HUES6 (cell line): ENCODE measurements at regions not wholly inside any gene's neighbourhood (a gene's known extent, or its start where the extent isn't known, plus 50 kb on each side); places are given as distances from the start of the nearest gene placed in this dataset.

Experiments
- H3K27ac ChIP-seq: 2 replicates; pipeline ENCODE4 v1.7.0; 2013; ENCODE audit warnings: low read depth, mild to moderate bottlenecking, low read length, inconsistent platforms
- H3K27me3 ChIP-seq: 2 replicates; pipeline ENCODE4 v1.6.1; 2013; ENCODE audit warnings: low read length; ENCODE audit not compliant: control insufficient read depth, insufficient read depth
- H3K36me3 ChIP-seq: 2 replicates; pipeline ENCODE4 v1.6.1; 2013; ENCODE audit warnings: low read length; ENCODE audit not compliant: control insufficient read depth, insufficient read depth
- H3K4me1 ChIP-seq: 2 replicates; pipeline ENCODE4 v1.6.1; 2013; ENCODE audit warnings: low read length; ENCODE audit not compliant: control insufficient read depth, insufficient read depth
- H3K4me3 ChIP-seq: 2 replicates; pipeline ENCODE4 v1.5.1; 2013; ENCODE audit warnings: low read depth, low read length
- H3K9ac ChIP-seq: one replicate; pipeline ENCODE4 v1.6.1; 2013; ENCODE audit warnings: mild to moderate bottlenecking, low read length
- H3K9me3 ChIP-seq: 2 replicates; pipeline ENCODE4 v1.6.1; 2013; ENCODE audit warnings: low read depth, low read length; ENCODE audit not compliant: control insufficient read depth, insufficient read depth

DNA sequence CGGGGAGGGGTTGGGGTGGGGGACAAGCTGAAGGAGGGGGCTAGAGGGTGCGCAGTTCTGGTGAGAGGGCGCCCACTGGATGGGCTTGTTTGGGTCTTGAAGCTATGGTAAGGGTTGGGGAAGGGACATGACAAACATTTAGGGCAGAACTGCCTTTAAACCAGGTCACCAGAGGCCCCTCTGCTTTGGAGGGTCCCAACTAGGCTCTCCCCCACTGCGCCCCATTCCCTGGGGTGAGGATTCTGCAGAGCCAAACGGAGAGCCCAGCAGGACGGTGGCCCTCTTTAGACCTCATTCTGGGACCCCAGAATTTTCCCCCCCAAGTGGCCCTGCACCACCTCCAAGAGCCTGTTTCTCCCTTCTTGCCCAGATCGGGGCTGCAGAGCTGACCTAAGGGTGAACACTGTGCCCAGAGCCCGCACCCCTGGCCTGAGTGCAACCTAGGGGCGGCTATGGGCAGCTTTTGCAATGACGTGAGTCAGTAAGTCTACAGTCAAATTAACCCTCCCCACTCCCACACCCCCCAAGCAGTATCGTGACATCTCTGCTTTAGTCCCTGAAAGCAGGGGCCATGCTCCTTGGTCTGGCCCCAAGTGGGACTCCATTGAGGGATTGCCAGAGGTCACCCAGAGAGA is 593.8 kb downstream of the MATN1 start:
- no peaks in the 10 kb centered on the region for H3K36me3 ChIP-seq
- H3K27ac ChIP-seq = no peak overlapping the region
- no peak overlapping the region for H3K9ac ChIP-seq
- no peak overlapping the region for H3K4me3 ChIP-seq
- H3K9me3 ChIP-seq = no peaks in the 10 kb centered on the region
- H3K27me3 ChIP-seq = no peaks in the 10 kb centered on the region; the same call in 1 of the 2 replicates
- no peaks in the 10 kb centered on the region for H3K4me1 ChIP-seq

DNA sequence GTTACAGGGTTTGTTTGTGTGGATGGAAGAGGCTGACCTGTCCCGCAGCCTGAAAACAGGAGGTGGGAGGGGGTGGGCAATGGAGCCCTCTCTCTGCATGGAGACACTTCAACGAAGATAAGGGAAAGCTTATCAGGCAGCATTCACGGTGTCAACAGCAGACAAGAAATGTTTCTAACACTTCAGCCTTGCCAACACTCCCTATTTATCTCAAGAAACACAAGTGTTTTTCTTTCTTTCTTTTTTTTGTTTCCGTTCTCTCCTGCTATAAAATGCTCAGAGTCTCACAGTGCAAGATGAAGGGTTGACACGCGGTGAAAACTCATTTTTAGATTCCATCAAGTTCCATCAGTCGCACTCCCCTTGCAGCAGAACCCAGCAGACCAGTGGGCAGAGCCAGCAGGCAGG is 594.4 kb downstream of the MATN1 start:
- Histone ChIP-seq H3K27me3 (no peaks in the 10 kb centered on the region; the same call in 1 of the 2 replicates), H3K9me3 (no peaks in the 10 kb centered on the region), H3K9ac (no peak overlapping the region), H3K4me3 (no peak overlapping the region), H3K27ac (no peak overlapping the region), H3K4me1 (no peaks in the 10 kb centered on the region), H3K36me3 (no peaks in the 10 kb centered on the region)

DNA sequence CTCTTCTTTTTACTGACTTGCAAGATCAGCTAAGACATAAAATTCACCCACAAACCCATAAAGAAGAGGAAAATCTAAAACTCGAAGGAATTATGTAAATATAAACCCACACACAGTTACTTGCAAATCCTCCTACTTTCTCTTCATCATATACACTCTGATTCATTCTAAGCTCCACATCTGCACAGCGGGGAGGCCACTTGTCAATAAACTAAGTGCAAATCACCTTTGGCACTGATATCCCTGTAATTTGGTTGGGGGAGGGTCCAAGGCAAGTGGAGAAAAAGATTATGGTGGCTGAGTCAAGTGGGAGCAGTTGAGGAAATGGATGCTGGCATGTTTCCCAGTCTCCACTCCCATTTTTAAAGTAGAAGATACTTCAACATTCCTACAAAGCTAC is 596.5 kb downstream of the MATN1 start:
- no peak overlapping the region for H3K27ac ChIP-seq
- H3K27me3 ChIP-seq = no peaks in the 10 kb centered on the region; the same call in 1 of the 2 replicates
- no peaks in the 10 kb centered on the region for H3K9me3 ChIP-seq
- H3K36me3 ChIP-seq = no peaks in the 10 kb centered on the region
- H3K4me1 ChIP-seq = no peaks in the 10 kb centered on the region
- no peak overlapping the region for H3K9ac ChIP-seq
- no peak overlapping the region for H3K4me3 ChIP-seq

DNA sequence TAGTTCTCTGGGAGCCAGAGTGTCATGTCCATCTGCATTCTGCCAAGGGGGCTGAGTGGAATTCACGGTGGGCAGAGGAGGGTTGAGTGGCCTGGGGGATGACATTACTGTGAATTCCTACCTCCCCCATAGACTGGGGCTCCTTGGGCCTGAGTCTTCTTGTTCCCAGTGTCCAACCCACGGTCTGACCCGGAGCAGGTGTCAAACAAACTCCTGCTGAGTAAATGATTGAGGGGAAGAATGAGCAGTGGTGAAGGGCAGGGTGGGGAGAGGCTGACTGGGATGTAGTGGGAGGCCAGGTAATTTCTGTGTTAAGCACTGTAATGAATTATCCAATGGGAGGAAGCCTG is 597.6 kb downstream of the MATN1 start:
- no peaks in the 10 kb centered on the region for H3K4me1 ChIP-seq
- no peaks in the 10 kb centered on the region for H3K36me3 ChIP-seq
- H3K9ac ChIP-seq = peak overlapping the region; percentile 6
- H3K4me3 ChIP-seq = no peak overlapping the region
- no peaks in the 10 kb centered on the region for H3K27me3 ChIP-seq
- no peak overlapping the region for H3K27ac ChIP-seq
- no peaks in the 10 kb centered on the region for H3K9me3 ChIP-seq

DNA sequence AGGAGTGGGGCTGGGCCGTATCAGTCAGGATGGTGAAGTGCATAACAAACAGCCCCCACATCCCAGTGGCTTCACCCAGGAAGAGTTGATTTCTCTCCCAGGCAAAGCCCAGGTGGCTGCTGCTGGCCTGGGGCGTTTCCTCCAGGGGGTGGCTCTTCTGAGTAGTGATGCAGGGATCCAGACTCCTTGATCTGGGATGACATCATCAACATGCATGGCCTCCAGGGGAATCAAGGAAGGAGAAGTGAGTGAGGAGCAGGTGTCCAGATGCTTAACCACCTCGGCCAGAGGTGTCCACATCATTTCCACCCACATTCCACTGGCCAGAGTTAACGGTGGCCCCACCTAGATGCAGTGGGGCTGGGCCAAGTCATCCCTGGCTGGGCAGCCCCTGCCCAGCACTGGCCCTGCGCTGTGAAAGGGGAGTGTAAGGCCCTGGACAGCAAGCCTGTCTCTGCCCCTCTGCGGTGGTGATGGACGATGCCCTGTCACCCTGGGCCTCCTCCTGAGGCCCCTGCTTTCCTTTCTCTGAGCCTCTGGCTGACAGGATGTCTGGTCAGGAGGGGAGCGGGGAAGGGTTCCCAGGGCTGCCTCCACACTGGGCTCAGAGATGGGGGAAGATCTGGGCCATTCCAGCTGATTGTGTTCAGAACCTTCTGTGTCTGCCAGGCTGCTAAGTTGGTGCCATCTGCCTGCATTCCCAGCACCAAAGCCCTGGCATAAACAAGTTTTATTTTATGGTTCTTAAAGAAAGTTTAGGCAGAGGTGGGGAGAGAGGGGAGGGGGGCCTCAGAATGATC is 598.2 kb downstream of the MATN1 start:
- Histone ChIP-seq H3K27me3 (no peaks in the 10 kb centered on the region), H3K27ac (no peak overlapping the region), H3K4me1 (no peaks in the 10 kb centered on the region), H3K9ac (peak overlapping the region; percentile 6), H3K9me3 (no peaks in the 10 kb centered on the region), H3K4me3 (no peak overlapping the region), H3K36me3 (no peaks in the 10 kb centered on the region)

DNA sequence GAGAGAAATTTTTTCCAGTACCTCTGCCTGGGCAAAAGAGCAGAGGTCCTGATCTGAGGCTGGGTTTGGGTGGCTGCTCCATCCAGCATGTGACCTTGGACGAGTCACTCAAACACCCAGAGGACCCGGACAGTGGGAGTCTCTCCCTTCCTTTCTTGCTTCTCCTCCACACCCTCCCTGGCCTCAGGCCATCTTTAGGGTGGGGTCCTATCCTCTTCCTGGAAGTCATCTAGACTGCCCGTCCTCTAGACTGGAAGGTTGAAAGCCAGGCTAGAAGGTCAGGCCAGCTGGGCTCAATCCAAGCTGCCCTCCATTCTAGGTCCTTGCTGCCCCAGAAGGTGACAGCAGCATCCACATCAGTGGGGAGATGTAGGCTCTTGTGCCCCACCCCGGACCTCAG is 599.5 kb downstream of the MATN1 start:
- Histone ChIP-seq H3K27me3 (no peaks in the 10 kb centered on the region), H3K27ac (no peak overlapping the region), H3K9me3 (no peaks in the 10 kb centered on the region), H3K4me3 (no peak overlapping the region), H3K4me1 (no peaks in the 10 kb centered on the region), H3K36me3 (no peaks in the 10 kb centered on the region), H3K9ac (no peak overlapping the region)

DNA sequence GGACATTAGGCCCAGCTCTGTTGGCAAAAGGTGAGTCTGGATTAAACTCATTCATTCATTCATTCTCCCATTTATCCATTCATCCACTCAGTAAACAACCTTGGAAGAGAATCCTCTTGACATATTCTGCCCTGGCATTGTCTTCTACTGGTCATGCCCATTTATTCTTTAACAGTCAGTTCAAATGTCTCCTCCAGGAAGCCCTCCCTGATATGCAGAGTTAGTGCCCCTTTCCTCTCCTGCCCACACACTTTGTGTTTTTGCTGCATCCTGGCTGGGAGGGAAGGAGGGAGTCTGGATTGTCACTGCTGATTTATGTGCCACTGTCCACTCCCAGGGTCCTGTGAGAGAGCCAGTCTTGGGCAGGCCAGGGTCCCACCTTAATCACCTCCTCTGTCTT is 600.3 kb downstream of the MATN1 start:
- H3K9me3 ChIP-seq = no peaks in the 10 kb centered on the region
- H3K27me3 ChIP-seq = no peaks in the 10 kb centered on the region
- H3K36me3 ChIP-seq = no peaks in the 10 kb centered on the region
- no peak overlapping the region for H3K9ac ChIP-seq
- H3K4me1 ChIP-seq = no peaks in the 10 kb centered on the region
- H3K27ac ChIP-seq = no peak overlapping the region
- no peak overlapping the region for H3K4me3 ChIP-seq

DNA sequence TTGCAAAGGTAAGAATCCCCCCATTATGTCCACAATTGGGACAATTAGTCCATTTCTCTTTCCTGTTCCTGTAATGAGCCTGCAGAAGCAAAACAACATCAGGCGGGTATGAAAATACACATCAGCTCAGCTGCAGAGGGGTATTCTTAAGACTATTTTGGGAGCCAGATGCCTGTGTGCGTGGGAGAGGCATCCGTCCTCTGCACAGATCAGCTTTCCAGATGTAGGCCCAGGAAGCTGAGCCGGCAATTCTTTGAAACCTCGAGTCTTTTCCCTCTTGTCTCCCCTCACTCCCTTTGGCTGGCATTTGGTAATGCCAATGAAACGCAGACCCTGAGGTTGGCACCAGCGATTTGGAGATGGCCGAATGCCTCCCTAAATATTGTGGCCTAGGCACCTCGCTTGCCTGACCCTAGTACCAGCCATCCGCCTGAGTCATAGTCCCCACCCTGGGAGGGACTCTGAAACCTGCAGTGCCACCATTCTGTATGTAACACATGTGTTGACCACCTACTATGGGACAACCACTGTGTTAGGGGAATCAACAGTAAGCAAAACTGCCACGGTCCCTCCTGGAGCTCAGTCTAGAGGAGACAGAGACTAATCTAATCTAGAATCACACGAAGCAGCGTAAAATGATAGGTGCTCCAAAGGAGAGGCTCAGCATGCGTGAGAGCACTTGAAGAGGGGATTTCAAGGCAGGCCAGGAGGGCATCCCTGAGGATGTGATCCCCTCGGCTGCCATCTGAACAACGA is 603.0 kb downstream of the MATN1 start:
- Histone ChIP-seq H3K9ac (no peak overlapping the region), H3K4me3 (no peak overlapping the region), H3K36me3 (no peaks in the 10 kb centered on the region), H3K27ac (no peak overlapping the region), H3K9me3 (no peaks in the 10 kb centered on the region), H3K27me3 (no peaks in the 10 kb centered on the region), H3K4me1 (no peaks in the 10 kb centered on the region)

DNA sequence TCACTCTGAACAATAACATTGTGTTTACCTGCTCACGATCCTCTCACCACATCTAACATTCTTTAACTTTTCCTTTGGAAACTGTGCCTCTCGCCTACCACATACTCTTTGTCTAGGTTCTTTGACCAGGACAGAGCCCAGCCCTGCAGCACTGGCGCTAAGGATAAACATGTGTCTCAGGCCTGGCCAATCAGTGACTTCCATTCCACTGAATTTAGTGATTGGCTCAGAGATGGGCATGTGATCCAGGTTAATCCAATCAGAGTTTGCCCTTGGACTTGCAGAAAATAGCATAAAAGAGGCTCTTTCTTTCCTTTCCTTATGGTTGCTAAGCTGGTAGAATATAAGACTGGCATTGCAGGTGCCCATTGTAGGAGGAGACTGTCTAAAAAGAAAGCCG is 605.7 kb downstream of the MATN1 start:
- H3K27ac ChIP-seq = no peak overlapping the region
- no peaks in the 10 kb centered on the region for H3K36me3 ChIP-seq
- no peaks in the 10 kb centered on the region for H3K27me3 ChIP-seq
- no peak overlapping the region for H3K9ac ChIP-seq
- no peaks in the 10 kb centered on the region for H3K4me1 ChIP-seq
- no peak overlapping the region for H3K4me3 ChIP-seq
- H3K9me3 ChIP-seq = no peaks in the 10 kb centered on the region

DNA sequence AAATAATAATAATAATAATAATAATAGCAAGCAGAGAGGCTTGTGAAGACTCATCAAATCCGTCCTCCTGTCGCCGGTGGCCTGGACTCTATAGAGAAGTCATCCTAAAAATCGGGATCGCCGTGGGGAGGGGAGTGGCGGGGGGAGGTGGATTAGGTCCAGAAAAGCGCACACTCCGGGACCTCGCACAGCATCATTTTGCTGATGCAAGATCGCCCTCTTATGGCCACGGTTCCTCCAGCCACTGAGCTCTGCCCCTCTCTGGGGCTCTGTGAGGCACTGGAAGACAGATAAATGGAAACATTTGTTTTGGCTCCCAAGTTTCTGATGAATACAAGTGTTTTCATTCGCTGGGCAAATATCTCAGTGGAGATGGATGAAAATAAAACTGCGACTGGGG is 612.0 kb downstream of the MATN1 start:
- H3K27ac ChIP-seq = no peak overlapping the region
- no peaks in the 10 kb centered on the region for H3K9me3 ChIP-seq
- no peaks in the 10 kb centered on the region for H3K36me3 ChIP-seq
- no peaks in the 10 kb centered on the region for H3K4me1 ChIP-seq
- peaks cover 10% of the 10 kb centered on the region for H3K27me3 ChIP-seq
- no peak overlapping the region for H3K9ac ChIP-seq
- H3K4me3 ChIP-seq = no peak overlapping the region

DNA sequence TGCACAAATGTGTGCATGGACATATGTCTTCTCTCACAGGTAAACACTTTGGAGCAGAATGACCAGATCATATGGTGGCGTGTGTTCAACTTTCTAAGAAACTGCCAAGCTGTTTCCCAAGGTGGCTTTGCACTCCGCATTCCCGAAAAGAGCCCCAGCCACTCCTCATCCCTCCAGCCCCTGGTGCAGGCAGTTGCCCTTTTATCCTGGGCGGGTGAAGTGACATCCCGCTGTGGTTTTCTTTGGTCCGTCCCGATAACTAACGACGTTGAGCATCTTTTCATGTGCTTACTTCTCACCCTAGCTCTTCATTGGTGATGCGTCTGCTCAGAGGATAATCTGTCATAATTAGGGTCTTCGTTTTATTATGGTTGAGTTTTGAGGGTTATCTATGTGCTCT is 612.5 kb downstream of the MATN1 start:
- peaks cover 10% of the 10 kb centered on the region for H3K27me3 ChIP-seq
- H3K36me3 ChIP-seq = no peaks in the 10 kb centered on the region
- no peak overlapping the region for H3K9ac ChIP-seq
- no peak overlapping the region for H3K27ac ChIP-seq
- H3K9me3 ChIP-seq = no peaks in the 10 kb centered on the region
- no peak overlapping the region for H3K4me3 ChIP-seq
- H3K4me1 ChIP-seq = no peaks in the 10 kb centered on the region
